ENCODE measurements at regions not wholly inside any gene's neighbourhood (a gene's known extent, or its start where the extent isn't known, plus 50 kb on each side); places are given as distances from the start of the nearest gene placed in this dataset.
"Not testable (repeated sequence)": the region's sequence is repeated elsewhere in the genome, so short reads cannot be mapped to it uniquely, and the experiment has no call there.

GRCh38 chr17:16888413-16889087, 83.4 kb downstream of the TNFRSF13B start:
- DNase-seq (ENCODE audit: low spot score) = no peak

DNA sequence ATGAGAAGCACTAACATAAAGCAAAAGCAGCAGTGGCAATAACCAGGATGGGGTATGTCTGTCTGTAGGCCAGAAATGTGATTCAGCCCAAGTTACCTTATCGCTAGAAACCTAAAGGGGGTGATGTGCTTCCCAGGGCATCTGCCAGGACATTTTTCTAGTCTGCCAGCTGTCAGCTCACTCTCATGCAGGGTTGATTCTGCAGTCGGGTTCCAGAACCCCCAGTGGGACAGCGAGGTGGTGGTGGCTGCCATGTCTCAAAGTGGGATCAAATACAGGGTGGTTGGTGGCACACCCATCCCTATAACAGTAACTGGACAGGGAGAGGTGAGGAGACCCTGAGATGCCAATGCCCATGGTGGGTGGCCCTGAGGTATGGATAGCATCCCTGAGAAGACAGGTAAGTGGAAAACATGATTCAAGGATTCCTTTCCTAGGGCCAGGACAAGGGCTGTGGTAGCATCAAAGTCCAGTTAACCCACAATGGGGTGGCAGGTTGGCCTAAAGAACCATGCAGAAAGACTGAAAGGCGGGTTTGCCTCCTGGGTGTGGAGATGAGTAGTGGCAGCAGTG, 84.3 kb downstream of the TNFRSF13B start:
- no peak for DNase-seq (ENCODE audit: low spot score)

GRCh38 chr17:16886655-16887322, 85.1 kb downstream of the TNFRSF13B start:
- no peak for DNase-seq (ENCODE audit: low spot score)

DNA sequence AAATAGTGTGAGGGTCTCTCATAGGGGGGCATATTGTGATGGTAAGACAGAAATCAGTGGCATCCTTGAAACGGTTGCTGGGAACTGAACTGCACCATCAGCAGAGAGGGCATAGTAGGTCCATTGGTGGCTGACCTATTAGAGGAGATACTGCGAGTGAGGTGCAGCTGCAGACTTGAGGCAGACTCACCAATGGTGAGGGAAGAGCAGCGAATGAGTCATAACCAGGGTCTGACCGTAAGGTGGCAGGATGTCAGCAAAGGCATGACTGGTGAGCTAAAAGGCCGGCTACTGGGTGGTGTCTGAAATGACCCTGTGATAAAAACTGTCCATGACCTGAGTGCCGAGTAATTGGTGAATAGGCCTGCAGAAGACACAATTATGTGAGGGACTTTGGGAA, 86.7 kb downstream of the TNFRSF13B start:
- DNase-seq (ENCODE audit: low spot score) = not testable (repeated sequence)

GRCh38 chr17:16882926-16883265, 89.0 kb downstream of the TNFRSF13B start:
- not testable (repeated sequence) for DNase-seq (ENCODE audit: low spot score)

DNA sequence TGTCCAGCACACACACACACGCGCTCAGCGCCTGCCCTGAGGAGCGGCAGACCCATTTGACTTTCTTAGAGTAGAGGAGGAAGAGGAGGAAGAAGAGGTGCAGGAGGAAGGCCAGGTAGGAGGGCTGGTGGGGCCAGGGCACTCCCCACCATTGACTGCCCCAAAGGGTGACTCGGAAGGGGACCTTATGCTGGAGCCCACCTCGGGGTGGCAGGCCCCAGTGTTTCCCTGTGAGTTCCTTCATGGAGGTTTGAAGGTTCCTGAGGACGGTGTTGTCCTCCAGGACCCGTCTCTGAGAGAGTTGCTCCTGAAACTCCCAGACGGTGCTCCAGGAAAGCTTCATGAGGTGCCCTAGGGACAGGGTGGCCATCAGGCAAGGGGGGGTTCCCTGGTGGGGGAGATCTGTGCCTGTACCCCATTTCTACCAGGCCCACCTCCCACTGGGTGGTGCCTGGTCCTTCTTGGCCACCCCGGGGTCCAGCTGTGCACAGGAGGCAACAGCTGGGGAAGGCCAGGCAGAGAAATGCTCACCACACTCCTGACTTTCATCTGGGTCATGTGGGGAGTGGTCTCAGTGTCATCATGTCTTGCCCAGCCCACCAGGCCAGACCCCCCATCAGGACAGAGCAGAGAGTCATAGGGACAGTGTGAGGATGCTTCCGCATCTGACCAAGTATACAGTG, 89.5 kb downstream of the TNFRSF13B start:
- DNase-seq (ENCODE audit: low spot score) = no peak

DNA sequence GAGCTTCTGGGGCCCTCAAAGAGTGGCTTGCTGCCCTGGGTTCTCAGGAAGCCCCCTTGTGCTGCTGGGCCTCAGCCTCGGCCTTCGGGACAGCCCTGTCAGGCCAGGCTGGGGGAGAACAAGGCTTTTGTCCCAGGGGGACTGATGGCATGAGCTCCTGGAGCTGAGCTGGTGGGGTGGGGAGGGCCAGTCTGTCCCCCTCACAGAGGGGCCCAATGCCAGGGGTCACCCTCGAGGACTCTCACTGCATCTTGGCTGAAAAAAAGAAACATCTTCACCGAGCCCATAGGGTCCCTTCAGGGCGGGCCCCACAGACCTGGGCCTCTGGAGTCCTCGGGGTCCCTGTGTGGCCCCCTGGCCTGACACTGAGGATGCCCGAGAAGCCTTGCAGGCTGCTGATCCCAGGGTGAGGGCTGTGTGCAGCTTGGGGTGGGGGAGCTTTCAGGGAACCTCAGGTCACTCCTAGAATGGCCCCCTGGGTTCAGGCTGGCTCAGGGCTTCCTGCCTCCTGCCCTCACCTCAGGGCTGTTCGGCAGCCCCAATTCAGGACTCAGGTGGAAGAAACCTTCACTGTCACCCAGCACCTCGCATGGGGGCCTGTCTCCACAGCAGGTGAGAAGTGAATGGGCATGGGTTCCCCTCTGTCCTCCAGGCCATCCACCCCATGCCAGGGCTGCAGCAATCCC, 90.5 kb downstream of the TNFRSF13B start:
- DNase-seq (ENCODE audit: low spot score) = no peak

- no peak for DNase-seq (ENCODE audit: low spot score)
These were observed 91.1 kb downstream of the TNFRSF13B start for GRCh38 chr17:16880843-16881230.

DNA sequence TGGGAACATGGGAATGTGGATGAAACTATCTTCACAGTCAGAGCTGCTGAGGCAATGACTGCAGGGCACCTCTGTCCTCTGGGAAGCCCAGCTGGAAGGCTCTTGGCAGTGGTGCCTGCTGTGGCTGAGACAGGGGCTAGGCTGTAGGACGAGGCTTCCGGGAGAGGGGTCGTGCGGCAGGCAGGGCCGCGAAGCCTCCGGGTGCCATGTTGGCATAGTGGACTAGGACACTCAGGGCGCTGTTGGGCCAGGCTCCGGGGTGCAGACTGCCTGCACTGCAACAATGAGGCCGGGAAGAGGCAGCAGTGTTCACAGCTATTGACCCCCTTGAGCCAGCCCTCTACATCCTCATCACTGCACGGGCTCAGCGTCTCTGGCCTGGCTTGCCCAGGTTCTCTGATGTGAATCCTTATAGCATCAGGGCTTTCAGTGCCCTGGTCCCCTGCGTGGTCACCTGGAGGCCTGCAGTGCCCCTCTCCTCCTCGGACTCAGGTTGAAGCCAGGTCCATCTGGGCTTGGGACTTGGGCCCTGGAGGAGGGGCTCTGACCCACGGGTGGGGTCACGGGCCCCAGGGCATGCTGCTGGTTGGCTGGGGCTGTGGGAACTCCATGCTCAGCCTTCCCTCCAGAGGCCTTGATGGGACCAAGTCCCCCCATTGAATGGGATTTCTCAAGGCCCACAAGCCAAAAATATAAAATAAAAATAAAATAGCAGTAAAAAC, 91.6 kb downstream of the TNFRSF13B start:
- DNase-seq (ENCODE audit: low spot score) = no peak

- DNase-seq (ENCODE audit: low spot score) = no peak
These were observed 92.2 kb downstream of the TNFRSF13B start for GRCh38 chr17:16879686-16880085.

DNA sequence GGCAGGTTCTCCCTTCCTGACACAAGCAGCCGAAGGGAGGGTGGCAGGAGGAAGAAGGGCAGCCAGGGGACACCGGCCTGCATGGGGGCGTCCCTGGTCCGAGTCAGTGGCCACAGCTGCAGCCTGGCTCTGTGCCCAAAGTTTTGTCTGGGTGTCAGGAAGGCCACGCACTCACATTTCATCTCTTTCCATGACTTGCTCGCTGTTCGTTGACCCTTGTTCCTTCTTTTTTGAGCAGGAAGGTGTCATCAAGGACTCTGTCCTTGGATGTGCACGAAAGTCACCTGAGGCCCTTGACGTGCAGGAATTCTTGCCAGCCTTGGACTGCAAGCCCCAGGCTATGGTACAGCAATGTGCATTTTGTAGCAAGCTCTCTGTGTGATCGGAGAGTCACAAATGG, 93.3 kb downstream of the TNFRSF13B start:
- DNase-seq (ENCODE audit: low spot score) = no peak

- DNase-seq (ENCODE audit: low spot score) = no peak
These were observed 93.8 kb downstream of the TNFRSF13B start for GRCh38 chr17:16878084-16878483.

GRCh38 chr17:16877099-16877498, 94.8 kb downstream of the TNFRSF13B start:
- no peak for DNase-seq (ENCODE audit: low spot score)

GRCh38 chr17:16875662-16876061, 96.3 kb downstream of the TNFRSF13B start:
- DNase-seq (ENCODE audit: low spot score) = no peak

- DNase-seq (ENCODE audit: low spot score) = not testable (repeated sequence)
These were observed 97.7 kb downstream of the TNFRSF13B start for GRCh38 chr17:16874216-16874615.

GRCh38 chr17:16873174-16874035, 98.5 kb downstream of the TNFRSF13B start:
- DNase-seq (ENCODE audit: low spot score) = peak; percentile 93

GRCh38 chr17:16872351-16873173, 99.4 kb downstream of the TNFRSF13B start:
- no peak for DNase-seq (ENCODE audit: low spot score)

GRCh38 chr17:16871446-16872190, 100.3 kb downstream of the TNFRSF13B start:
- DNase-seq (ENCODE audit: low spot score) = not testable (repeated sequence)

All from iPS-NIHi11 (cell line).